Esophagus muscularis mucosa (tissue), 4 donors: ENCODE measurements at regions not wholly inside any gene's neighbourhood (a gene's known extent, or its start where the extent isn't known, plus 50 kb on each side); places are given as distances from the start of the nearest gene placed in this dataset.

ENCODE experiments used
- DNase-seq: peaks from one replicate; pipeline ENCODE4 v3.0.0-alpha.2; 2017; ENCODE audit errors: extremely low spot score
- H3K27ac ChIP-seq, 4 donors: fragments of 200-600 bp; sonication (generic); replicated peaks in 1 of 4; 1 replicate in 3 of 4; 2 replicates in 1 of 4; pipeline ENCODE4 v1.5.1; 2016 to 2019; ENCODE audit warnings: mild to moderate bottlenecking in 1 of 4
- H3K27me3 ChIP-seq, 4 donors: fragments of 200-600 bp; sonication (generic); one replicate each; pipeline versions ENCODE4 v1.5.1 to v1.6.0; 2016 to 2019
- H3K36me3 ChIP-seq, 4 donors: fragments of 200-600 bp; sonication (generic); one replicate each; pipeline ENCODE4 v1.5.1; 2016 to 2019
- H3K4me1 ChIP-seq, 4 donors: fragments of 200-600 bp; sonication (generic); one replicate each; pipeline ENCODE4 v1.5.1; 2016 to 2019
- H3K4me3 ChIP-seq, 4 donors: fragments of 200-600 bp; sonication (generic); 1 replicate in 2 of 4; 2 replicates in 2 of 4; pipeline ENCODE4 v1.5.1; 2016 to 2019; ENCODE audit warnings: mild to moderate bottlenecking in 4 of 4, moderate library complexity in 1 of 4
- H3K9me3 ChIP-seq, 4 donors: fragments of 200-600 bp; sonication (generic); 1 replicate in 3 of 4; 2 replicates in 1 of 4; pipeline ENCODE4 v1.5.1; 2016 to 2019
- CTCF ChIP-seq, 3 experiments: fragments of 200-600 bp in 2 of 3; fragments of 450-650 bp in 1 of 3; sonication (generic) in 2 of 3; IDR thresholded peaks; one replicate each; pipeline ENCODE4 v1.5.1; 2017 to 2019; ENCODE audit warnings: antibody characterized with exemption in 3 of 3, mild to moderate bottlenecking in 2 of 3, moderate library complexity in 1 of 3
- EP300 ChIP-seq: sonication (generic); formaldehyde crosslinking; IDR thresholded peaks from one replicate; pipeline ENCODE4 v1.6.1; 2017; ENCODE audit warnings: antibody characterized with exemption
- POLR2A ChIP-seq: fragments of 450-650 bp; IDR thresholded peaks from one replicate; pipeline ENCODE4 v1.6.1; 2017; ENCODE audit warnings: antibody characterized with exemption, moderate library complexity, mild to moderate bottlenecking, low read depth
- POLR2AphosphoS5 ChIP-seq, 2 donors: sonication (generic); formaldehyde crosslinking; IDR thresholded peaks; one replicate each; pipeline ENCODE4 v1.6.1; 2017; ENCODE audit warnings: antibody characterized with exemption in 2 of 2
- WGBS: methylation state at CpG from one replicate; pipeline ENCODE4 v1.1.5; 2018; 5-methylcytosine and 5-hydroxymethylcytosine counted together
- intact Hi-C: fragments of 100-400 bp; cut with DNase I; formaldehyde crosslinking; loops from one replicate; pipeline ENCODE4 v1.15.1; 2023

GRCh38 chr18:7369006-7369405 lies 138.1 kb downstream of the LRRC30 start:
- Histone ChIP-seq H3K9me3 (no peaks in the 10 kb centered on the region), H3K4me3 (no peak overlapping the region), H3K27me3 (no peaks in the 10 kb centered on the region), H3K36me3 (no peaks in the 10 kb centered on the region), H3K4me1 (peaks cover 20 to 32% (median 28%) of the 10 kb centered on the region in 4 donors), H3K27ac (peak overlapping the region in 1 of 4 donors; percentile 73)
- no peak for DNase-seq
- 74% methylated on average over 7 of the region's 7 CpGs for WGBS
- TF ChIP-seq POLR2AphosphoS5 (IDR thresholded peaks at IDR 0.05) = peak; percentile 16 to 24
- no peak for TF ChIP-seq POLR2A
- TF ChIP-seq EP300 = no peak
- TF ChIP-seq CTCF (IDR thresholded peaks at IDR 0.05) = no peak
- intact Hi-C loops = no loop called here

DNA sequence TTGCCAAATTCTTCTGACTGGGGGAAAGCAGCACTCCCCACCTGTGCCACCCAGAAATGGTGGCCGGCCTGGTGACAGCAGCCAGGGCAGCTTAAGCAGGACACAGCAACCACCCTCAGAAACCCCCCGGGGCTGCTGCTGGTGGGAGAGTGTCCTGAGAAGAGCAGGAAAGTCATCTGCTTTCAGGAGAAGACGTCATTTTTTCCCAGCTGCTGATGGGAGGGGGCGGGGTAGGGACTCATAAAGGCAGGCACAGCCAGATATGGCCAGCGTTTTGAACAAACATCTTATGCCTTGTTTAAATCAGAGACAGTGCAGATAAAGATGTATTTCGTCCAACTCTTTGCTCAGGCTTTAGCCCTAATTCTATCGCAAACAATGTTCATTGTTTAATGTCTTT lies 139.5 kb downstream of the LRRC30 start:
- no peaks in the 10 kb centered on the region for H3K27me3 ChIP-seq
- H3K27ac ChIP-seq = peak overlapping the region; percentile 58 to 73 (median 68)
- TF ChIP-seq CTCF (IDR thresholded peaks at IDR 0.05) (no peak), EP300 (no peak), POLR2AphosphoS5 (IDR thresholded peaks at IDR 0.05) (no peak), POLR2A (no peak)
- DNase-seq = no peak
- H3K4me1 ChIP-seq = peaks cover 20 to 32% (median 28%) of the 10 kb centered on the region in 4 donors
- intact Hi-C loops = no loop called here
- WGBS = 51% methylated on average over 7 of the region's 7 CpGs
- H3K9me3 ChIP-seq = no peaks in the 10 kb centered on the region
- no peak overlapping the region for H3K4me3 ChIP-seq
- H3K36me3 ChIP-seq = no peaks in the 10 kb centered on the region

GRCh38 chr18:7370802-7371201 lies 139.9 kb downstream of the LRRC30 start:
- no peak overlapping the region for H3K4me3 ChIP-seq
- DNase-seq = no peak
- H3K27ac ChIP-seq = peak overlapping the region; percentile 58 to 73 (median 68)
- peaks cover 20 to 32% (median 28%) of the 10 kb centered on the region in 4 donors for H3K4me1 ChIP-seq
- TF ChIP-seq CTCF (IDR thresholded peaks at IDR 0.05) (no peak), POLR2AphosphoS5 (IDR thresholded peaks at IDR 0.05) (peak; percentile 54 to 60)
- no peaks in the 10 kb centered on the region for H3K27me3 ChIP-seq
- intact Hi-C loops = no loop called here
- WGBS = 36% methylated on average over 11 of the region's 11 CpGs
- H3K36me3 ChIP-seq = no peaks in the 10 kb centered on the region
- H3K9me3 ChIP-seq = no peaks in the 10 kb centered on the region

DNA sequence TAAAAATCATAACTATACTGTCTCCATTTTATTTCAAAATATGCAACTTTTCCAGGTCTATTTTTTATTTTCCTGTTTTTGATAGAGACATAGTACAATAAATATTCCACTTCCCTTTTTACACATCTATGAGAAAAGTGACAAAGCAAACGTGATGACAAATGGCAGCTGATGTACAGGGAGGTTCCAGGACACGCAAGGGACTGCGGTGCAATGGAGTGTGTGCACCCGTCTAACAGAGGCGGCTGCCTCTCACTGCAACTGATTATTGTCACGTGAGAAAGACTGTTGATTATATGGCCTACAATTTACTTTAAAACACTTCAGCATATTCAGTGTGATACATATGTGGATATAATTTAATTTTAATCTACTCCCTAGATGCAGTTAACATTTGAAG lies 142.6 kb downstream of the LRRC30 start:
- Histone ChIP-seq H3K27ac (no peak overlapping the region), H3K4me3 (no peak overlapping the region), H3K4me1 (peaks cover 20 to 26% (median 25%) of the 10 kb centered on the region in 4 donors), H3K27me3 (no peaks in the 10 kb centered on the region), H3K9me3 (peaks cover 0 to 13% (median 12%) of the 10 kb centered on the region in 4 donors), H3K36me3 (no peaks in the 10 kb centered on the region)
- DNase-seq = no peak
- TF ChIP-seq EP300 (no peak), CTCF (IDR thresholded peaks at IDR 0.05) (no peak), POLR2A (no peak), POLR2AphosphoS5 (IDR thresholded peaks at IDR 0.05) (no peak)
- intact Hi-C loops = no loop called here
- 66% methylated on average over 6 of the region's 6 CpGs for WGBS

GRCh38 chr18:7381307-7381706 lies 150.4 kb downstream of the LRRC30 start:
- H3K27ac ChIP-seq = no peak overlapping the region
- H3K36me3 ChIP-seq = no peaks in the 10 kb centered on the region
- peaks cover 0 to 5% (median 2%) of the 10 kb centered on the region in 4 donors for H3K4me1 ChIP-seq
- intact Hi-C loops = no loop called here
- peaks cover 0 to 13% (median 12%) of the 10 kb centered on the region in 4 donors for H3K9me3 ChIP-seq
- no peak for DNase-seq
- H3K4me3 ChIP-seq = no peak overlapping the region
- WGBS = 90% methylated on average over 9 of the region's 9 CpGs
- TF ChIP-seq EP300 (no peak), POLR2AphosphoS5 (IDR thresholded peaks at IDR 0.05) (no peak), POLR2A (no peak), CTCF (IDR thresholded peaks at IDR 0.05) (no peak)
- H3K27me3 ChIP-seq = no peaks in the 10 kb centered on the region
